K562 (cell line): ENCODE measurements at regions not wholly inside any gene's neighbourhood (a gene's known extent, or its start where the extent isn't known, plus 50 kb on each side); places are given as distances from the start of the nearest gene placed in this dataset.

Source experiments
- ATAC-seq: fragments of 200-7000 bp; cut with Tn5 transposase; 3 replicates; pipeline ENCODE4 v1.9.1; 2020; ENCODE audit warnings: moderate library complexity
- BruUV-seq: library from RNA; stranded (reverse); fragments of 400-500 nt; replicated peaks from 2 replicates; lab custom pipeline; 2021; lab: Mats Ljungman, UMichigan
- CTCF ChIA-PET: fragments of 300-600 bp; formaldehyde crosslinking; extraction: SDS; loops from one replicate; lab custom pipeline; 2021; ENCODE audit warnings: low intra/inter-chr PET ratio; lab: Yijun Ruan, JAX
- POLR2A ChIA-PET: fragments of 300-600, 350-650 bp; sonication (Branson Sonifier 250); formaldehyde crosslinking; extraction: SDS; loops from one replicate; lab custom pipeline; 2021; ENCODE audit warnings: antibody characterized with exemption, inconsistent platforms; lab: Yijun Ruan, JAX
- DNase-seq, 4 experiments: peaks; one replicate each; pipeline versions ENCODE4 v3.0.0 to v3.0.0-alpha.2; 2011 to 2018; ENCODE audit warnings: low spot score in 3 of 4, mixed read lengths in 3 of 4; ENCODE audit errors: extremely low read depth in 1 of 4
- FAIRE-seq: peaks from 2 replicates; lab custom pipeline; 2011; peaks lifted over from hg19 to GRCh38; lab: Jason Lieb, UNC
- H2AFZ ChIP-seq: 2 replicates; pipeline ENCODE4 v1.6.0; 2011; ENCODE audit warnings: low read depth, low read length, control low read depth, inconsistent platforms
- H3K27ac ChIP-seq: fragments of 200-600 bp; 3 replicates; pipeline ENCODE4 v1.8.0; 2011; ENCODE audit warnings: low read depth, mild to moderate bottlenecking, control low read depth, inconsistent platforms, low read length, moderate library complexity, mixed read lengths; ENCODE audit errors: extremely low read depth
- H3K27me3 ChIP-seq, 2 experiments: fragments of 300-600 bp in 1 of 2; 2 replicates in 1 of 2; 3 replicates in 1 of 2; pipeline versions ENCODE4 v1.6.0 to v1.8.0; 2011; ENCODE audit warnings: inconsistent platforms in 2 of 2, low read length in 2 of 2, mild to moderate bottlenecking in 1 of 2, mixed read lengths in 1 of 2, moderate library complexity in 1 of 2; ENCODE audit not compliant: control insufficient read depth in 2 of 2, insufficient read depth in 2 of 2
- H3K36me3 ChIP-seq: fragments of 300-600 bp; 3 replicates; pipeline ENCODE4 v1.8.0; 2011; ENCODE audit warnings: mild to moderate bottlenecking, low read length, inconsistent platforms; ENCODE audit not compliant: control insufficient read depth, insufficient read depth
- H3K4me1 ChIP-seq, 2 experiments: fragments of 200-600 bp in 1 of 2; replicated peaks in 1 of 2; 2 replicates in 1 of 2; 3 replicates in 1 of 2; pipeline versions ENCODE4 v1.5.1 to v1.8.0; 2011; ENCODE audit warnings: inconsistent platforms in 2 of 2, low read length in 2 of 2, mild to moderate bottlenecking in 1 of 2, mixed read lengths in 1 of 2, moderate library complexity in 1 of 2; ENCODE audit not compliant: control insufficient read depth in 2 of 2, insufficient read depth in 2 of 2
- H3K4me2 ChIP-seq: 2 replicates; pipeline ENCODE4 v1.6.1; 2011; ENCODE audit warnings: low read length, control low read depth, inconsistent platforms, mixed read lengths; ENCODE audit not compliant: insufficient read depth
- H3K4me3 ChIP-seq: fragments of 200-600 bp; sonication (generic), shearing (Covaris generic); 2 replicates; pipeline ENCODE4 v1.5.1; 2016; ENCODE audit warnings: control low read depth, inconsistent platforms
- H3K79me2 ChIP-seq: fragments of 200-600 bp; 3 replicates; pipeline ENCODE4 v1.8.0; 2011; ENCODE audit warnings: low read length, inconsistent platforms; ENCODE audit not compliant: control insufficient read depth, insufficient read depth
- H3K9ac ChIP-seq, 2 experiments: 2 replicates each; pipeline versions ENCODE4 v1.6.0 to v1.6.1; 2011; ENCODE audit warnings: low read depth in 2 of 2, low read length in 2 of 2, control low read depth in 1 of 2, inconsistent platforms in 1 of 2, mild to moderate bottlenecking in 1 of 2, mixed read lengths in 1 of 2; ENCODE audit not compliant: insufficient read depth in 1 of 2
- H3K9me1 ChIP-seq: one replicate; pipeline ENCODE4 v1.6.0; 2011; ENCODE audit warnings: inconsistent platforms, mild to moderate bottlenecking, low read length, moderate library complexity; ENCODE audit not compliant: control insufficient read depth, insufficient read depth
- H3K9me3 ChIP-seq: replicated peaks from 2 replicates; pipeline ENCODE4 v1.5.1; 2011; ENCODE audit warnings: low read depth, low read length, inconsistent platforms; ENCODE audit not compliant: control insufficient read depth, insufficient read depth
- H4K20me1 ChIP-seq: replicated peaks from 2 replicates; pipeline ENCODE4 v1.6.1; 2011; ENCODE audit warnings: low read length, inconsistent platforms, mixed read lengths; ENCODE audit not compliant: control insufficient read depth, insufficient read depth
- HDGF ChIP-seq: fragments of 450-650 bp; IDR thresholded peaks from 2 replicates; pipeline ENCODE4 v1.6.1; 2016
- PHB2 ChIP-seq: fragments of 450-650 bp; IDR thresholded peaks from 2 replicates; pipeline ENCODE4 v1.6.1; 2017; ENCODE audit warnings: low read depth
- PREB ChIP-seq: sonication (generic); formaldehyde crosslinking; IDR thresholded peaks from 2 replicates; pipeline ENCODE4 v1.8.1; 2023; ENCODE audit warnings: mild to moderate bottlenecking, missing genetic modification reagents
- RAD21 ChIP-seq, 2 experiments: fragments of 250-450 bp in 1 of 2; fragments of 450-650 bp in 1 of 2; sonication (Bioruptor Pico) in 1 of 2; formaldehyde crosslinking in 1 of 2; IDR thresholded peaks in 1 of 2; conservative IDR thresholded peaks in 1 of 2; 2 replicates each; pipeline versions ENCODE4 v1.4.0 to v1.8.0; 2020 to 2022; ENCODE audit warnings: mild to moderate bottlenecking in 2 of 2, moderate library complexity in 1 of 2
- RBM15 ChIP-seq: fragments of 200-400 bp; formaldehyde crosslinking; IDR thresholded peaks from 2 replicates; pipeline ENCODE4 v1.6.1; 2018; ENCODE audit warnings: mild to moderate bottlenecking, low read length, moderate library complexity; ENCODE audit not compliant: insufficient read depth
- RUNX1 ChIP-seq: sonication (generic); IDR thresholded peaks from 2 replicates; pipeline ENCODE4 v1.6.1; 2016; ENCODE audit warnings: antibody characterized with exemption, low read depth
- ZBTB1 ChIP-seq: sonication (generic); formaldehyde crosslinking; IDR thresholded peaks from 2 replicates; pipeline ENCODE4 v1.8.1; 2023; ENCODE audit warnings: missing genetic modification reagents, low read depth, mild to moderate bottlenecking, borderline replicate concordance
- WGBS: fragments of 100-300 bp; shearing (Covaris generic); methylation state at CpG from one replicate; pipeline ENCODE4 v1.1.6; 2016; ENCODE audit warnings: low coverage, mixed read lengths; ENCODE audit not compliant: insufficient coverage; ENCODE audit errors: missing lambda C conversion rate; 5-methylcytosine and 5-hydroxymethylcytosine counted together
- in situ Hi-C: fragments of 300-500 bp; cut with MboI; formaldehyde crosslinking; loops from 4 replicates; pipeline ENCODE4 v1.15.0; 2018; ENCODE audit warnings: inconsistent platforms, mixed read lengths
- intact Hi-C: fragments of 100-400 bp; cut with micrococcal nuclease; formaldehyde crosslinking; loops from 2 replicates; pipeline ENCODE4 v1.14.2; 2022

- no peak for TF ChIP-seq PREB (CRISPR knock-in tag)
- no peak for TF ChIP-seq RAD21 (CRISPR knock-in tag; conservative IDR thresholded peaks at IDR 0.05 in 1 of 2, IDR thresholded peaks at IDR 0.05 in 1 of 2)
- TF ChIP-seq RUNX1, result no peak
- TF ChIP-seq HDGF, result no peak
- no peak for TF ChIP-seq ZBTB1 (CRISPR knock-in tag)
Measured at GRCh38 chr12:126607867-126608266, 1542.6 kb downstream of the AACS start (continued).

GRCh38 chr12:126608607-126609175 is 1543.5 kb downstream of the AACS start:
- in situ Hi-C loops (no loop called here), intact Hi-C loops (no loop called here)
- Histone ChIP-seq H3K4me3 (no peak overlapping the region), H3K27me3 (no peaks in the 10 kb centered on the region), H3K36me3 (no peaks in the 10 kb centered on the region), H4K20me1 (no peaks in the 10 kb centered on the region), H2AFZ (no peak overlapping the region), H3K9me3 (0 out of 2 replicates have a peak, but pooled peaks cover 2% of the 10 kb centered on the region), H3K9me1 (no peaks in the 10 kb centered on the region), H3K4me1 (no peaks in the 10 kb centered on the region), H3K9ac (no peak overlapping the region), H3K27ac (no peak overlapping the region), H3K4me2 (no peak overlapping the region), H3K79me2 (no peaks in the 10 kb centered on the region)
- no peak for DNase-seq
- ATAC-seq, result no peak
- CTCF ChIA-PET, result no interaction called here
- WGBS, result 0% methylated on average over 2 of the region's 2 CpGs
- FAIRE-seq, result no peak
- BruUV-seq, result no TSS peak
- no peak for TF ChIP-seq RBM15
- no peak for TF ChIP-seq PHB2
- POLR2A ChIA-PET, result no interaction called here
